ENCODE measurements at regions not wholly inside any gene's neighbourhood (a gene's known extent, or its start where the extent isn't known, plus 50 kb on each side); places are given as distances from the start of the nearest gene placed in this dataset.

DNA sequence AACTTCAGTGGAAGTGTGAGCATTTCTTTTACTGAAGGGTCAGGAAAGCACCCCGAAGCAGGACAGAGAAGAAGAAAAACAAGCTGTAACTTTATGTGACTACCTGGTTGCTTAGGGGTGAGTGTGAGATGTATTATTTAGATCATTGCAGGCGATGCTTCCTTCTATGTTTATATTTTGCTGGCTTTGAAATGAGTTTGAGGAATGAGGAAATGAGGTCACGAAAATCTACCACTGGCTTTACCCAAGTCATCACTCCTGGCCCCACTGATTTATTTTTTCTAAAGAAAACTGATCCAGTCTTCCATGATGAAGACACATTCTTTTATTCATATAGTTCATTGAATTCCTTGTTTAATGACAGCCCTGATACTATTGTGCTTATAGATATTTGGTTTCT is 716.6 kb upstream of the FZD8 start:
- TF ChIP-seq TAF1 (IDR thresholded peaks at IDR 0.05; ENCODE audit: low read depth, low read length) (no peak), POLR2AphosphoS5 (IDR thresholded peaks at IDR 0.05; ENCODE audit: low read depth, low read length) (no peak), POLR2A (IDR thresholded peaks at IDR 0.05; ENCODE audit: low read depth, low read length) (no peak), POU2F2 (IDR thresholded peaks at IDR 0.05; ENCODE audit: low read depth, low read length) (no peak), SPI1 (IDR thresholded peaks at IDR 0.05; ENCODE audit: low read depth, low read length) (no peak), PAX5 (IDR thresholded peaks at IDR 0.05; ENCODE audit: insufficient read depth, low read length, severe bottlenecking) (no peak)
- no peak for DNase-seq (ENCODE audit: insufficient read length, low spot score)
- no peak for FAIRE-seq

DNA sequence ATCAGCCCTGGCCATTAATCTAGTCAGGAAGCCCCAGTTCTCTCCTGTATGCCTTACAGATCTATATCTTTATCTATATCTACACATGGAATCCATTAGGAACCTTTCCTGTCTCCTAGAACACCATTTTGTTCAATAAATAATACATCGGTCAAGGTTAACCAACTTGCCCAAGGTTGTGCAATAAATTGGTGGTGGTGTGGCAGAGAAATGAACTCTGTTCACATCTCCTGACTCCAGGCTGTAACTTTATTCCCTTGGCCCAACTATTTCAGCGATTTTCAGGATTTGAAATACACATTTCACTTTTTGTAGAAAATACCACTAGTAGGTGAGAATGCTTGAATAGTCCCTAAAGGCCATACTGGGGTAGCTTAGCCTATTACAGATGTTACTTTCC is 712.5 kb upstream of the FZD8 start:
- DNase-seq (ENCODE audit: insufficient read length, low spot score) (no peak), FAIRE-seq (no peak)
- TF ChIP-seq SPI1 (IDR thresholded peaks at IDR 0.05; ENCODE audit: low read depth, low read length) (no peak), POLR2A (IDR thresholded peaks at IDR 0.05; ENCODE audit: low read depth, low read length) (no peak), TAF1 (IDR thresholded peaks at IDR 0.05; ENCODE audit: low read depth, low read length) (no peak), POLR2AphosphoS5 (IDR thresholded peaks at IDR 0.05; ENCODE audit: low read depth, low read length) (no peak), POU2F2 (IDR thresholded peaks at IDR 0.05; ENCODE audit: low read depth, low read length) (no peak), PAX5 (IDR thresholded peaks at IDR 0.05; ENCODE audit: insufficient read depth, low read length, severe bottlenecking) (no peak)

DNA sequence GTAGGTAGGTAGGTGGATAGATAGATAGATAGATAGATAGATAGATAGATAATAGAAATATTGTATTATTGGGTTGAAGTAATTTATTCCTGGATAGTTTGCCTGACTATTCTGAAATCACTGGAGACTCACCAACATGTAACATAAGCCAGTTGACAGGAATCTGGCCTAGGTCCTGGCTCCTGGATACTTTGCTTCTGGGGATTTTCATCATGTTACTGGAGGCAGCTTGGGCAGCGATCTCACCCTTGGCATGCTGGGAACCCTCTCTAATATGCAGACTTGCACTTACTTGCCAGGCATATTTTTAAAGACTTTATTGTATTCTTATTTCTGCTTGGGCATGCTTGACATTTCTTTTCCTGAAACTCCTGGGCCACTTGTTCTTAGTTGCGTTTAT is 709.1 kb upstream of the FZD8 start:
- no peak for TF ChIP-seq POLR2A (IDR thresholded peaks at IDR 0.05; ENCODE audit: low read depth, low read length)
- TF ChIP-seq POU2F2 (IDR thresholded peaks at IDR 0.05; ENCODE audit: low read depth, low read length) = no peak
- FAIRE-seq (no peak), DNase-seq (ENCODE audit: insufficient read length, low spot score) (no peak)

DNA sequence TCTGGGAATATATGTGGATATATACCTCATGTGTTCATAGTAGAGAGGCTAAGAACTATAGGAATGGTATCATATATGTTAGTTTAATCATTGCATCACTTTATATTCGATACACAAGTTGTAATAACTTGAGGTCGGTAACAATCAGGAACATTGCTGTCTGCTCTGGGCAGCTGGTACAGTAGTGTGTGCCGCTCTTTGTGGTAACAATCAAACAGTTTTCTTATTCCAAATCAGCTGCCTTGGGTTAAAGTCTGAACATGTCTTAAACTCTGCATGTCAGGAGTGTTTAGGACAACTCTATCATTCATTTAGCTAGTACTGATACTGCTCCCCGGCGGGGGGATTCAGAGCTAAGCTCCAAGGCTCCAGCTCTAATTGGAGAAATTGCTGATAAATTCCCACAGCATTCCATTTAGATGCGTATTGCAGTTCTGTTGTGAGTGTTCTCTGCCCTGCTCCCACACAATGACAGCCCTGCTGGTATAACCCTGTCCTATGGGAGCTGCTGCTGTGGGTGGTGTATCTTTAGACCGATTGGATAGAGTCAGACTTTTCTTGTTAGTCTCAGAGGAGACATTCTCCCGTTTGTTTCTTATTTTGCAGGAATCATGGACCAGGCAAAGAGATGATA is 707.5 kb upstream of the FZD8 start:
- no peak for TF ChIP-seq TAF1 (IDR thresholded peaks at IDR 0.05; ENCODE audit: low read depth, low read length)
- TF ChIP-seq SPI1 (IDR thresholded peaks at IDR 0.05; ENCODE audit: low read depth, low read length) = no peak
- TF ChIP-seq POLR2A (IDR thresholded peaks at IDR 0.05; ENCODE audit: low read depth, low read length) = no peak
- no peak for TF ChIP-seq POU2F2 (IDR thresholded peaks at IDR 0.05; ENCODE audit: low read depth, low read length)
- TF ChIP-seq PAX5 (IDR thresholded peaks at IDR 0.05; ENCODE audit: insufficient read depth, low read length, severe bottlenecking) = no peak
- no peak for TF ChIP-seq POLR2AphosphoS5 (IDR thresholded peaks at IDR 0.05; ENCODE audit: low read depth, low read length)
- no peak for FAIRE-seq
- no peak for DNase-seq (ENCODE audit: insufficient read length, low spot score)

DNA sequence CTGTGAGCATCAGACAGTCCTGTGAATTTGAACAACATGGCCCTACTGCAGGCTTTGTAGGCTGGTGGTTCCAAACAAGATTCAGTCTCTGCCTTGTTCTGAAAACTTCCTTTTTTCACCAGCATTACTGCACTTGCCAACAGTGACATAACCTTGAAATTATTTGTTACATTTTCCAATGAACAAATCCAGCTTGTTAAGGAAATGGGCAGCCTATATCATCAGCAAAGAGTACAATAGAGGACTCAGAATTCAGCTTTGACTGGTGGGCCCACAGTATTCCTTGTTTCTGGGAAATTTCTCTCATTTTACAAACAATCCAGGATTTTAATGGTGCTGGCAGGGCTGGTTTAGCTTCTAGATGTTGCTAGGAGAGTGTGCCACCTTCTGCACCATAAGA is 703.7 kb upstream of the FZD8 start:
- no peak for FAIRE-seq
- no peak for TF ChIP-seq PAX5 (IDR thresholded peaks at IDR 0.05; ENCODE audit: insufficient read depth, low read length, severe bottlenecking)
- no peak for TF ChIP-seq POU2F2 (IDR thresholded peaks at IDR 0.05; ENCODE audit: low read depth, low read length)
- TF ChIP-seq SPI1 (IDR thresholded peaks at IDR 0.05; ENCODE audit: low read depth, low read length) = no peak
- no peak for TF ChIP-seq POLR2AphosphoS5 (IDR thresholded peaks at IDR 0.05; ENCODE audit: low read depth, low read length)
- no peak for TF ChIP-seq TAF1 (IDR thresholded peaks at IDR 0.05; ENCODE audit: low read depth, low read length)
- no peak for TF ChIP-seq POLR2A (IDR thresholded peaks at IDR 0.05; ENCODE audit: low read depth, low read length)
- DNase-seq (ENCODE audit: insufficient read length, low spot score) = no peak

DNA sequence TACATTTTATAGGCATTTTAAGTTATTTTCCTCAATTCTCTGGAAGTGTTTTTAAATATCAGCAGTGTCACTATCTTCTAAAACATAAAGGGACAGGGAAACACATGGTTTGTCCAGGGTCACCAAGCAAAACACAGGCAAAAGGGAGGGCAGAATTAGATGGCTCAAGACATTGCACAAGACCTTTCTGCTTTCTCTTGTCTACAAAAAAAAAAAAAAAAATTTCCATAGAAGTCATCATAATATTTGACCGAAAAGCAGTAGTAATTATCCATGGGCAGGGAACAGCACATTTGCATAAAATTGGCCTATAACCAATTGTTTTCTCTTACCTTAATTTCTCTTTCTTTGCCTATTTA is 703.1 kb upstream of the FZD8 start:
- FAIRE-seq (no peak), DNase-seq (ENCODE audit: insufficient read length, low spot score) (no peak)
- TF ChIP-seq POU2F2 (IDR thresholded peaks at IDR 0.05; ENCODE audit: low read depth, low read length) = no peak
- no peak for TF ChIP-seq POLR2AphosphoS5 (IDR thresholded peaks at IDR 0.05; ENCODE audit: low read depth, low read length)
- no peak for TF ChIP-seq PAX5 (IDR thresholded peaks at IDR 0.05; ENCODE audit: insufficient read depth, low read length, severe bottlenecking)
- no peak for TF ChIP-seq POLR2A (IDR thresholded peaks at IDR 0.05; ENCODE audit: low read depth, low read length)
- TF ChIP-seq SPI1 (IDR thresholded peaks at IDR 0.05; ENCODE audit: low read depth, low read length) = no peak
- no peak for TF ChIP-seq TAF1 (IDR thresholded peaks at IDR 0.05; ENCODE audit: low read depth, low read length)

DNA sequence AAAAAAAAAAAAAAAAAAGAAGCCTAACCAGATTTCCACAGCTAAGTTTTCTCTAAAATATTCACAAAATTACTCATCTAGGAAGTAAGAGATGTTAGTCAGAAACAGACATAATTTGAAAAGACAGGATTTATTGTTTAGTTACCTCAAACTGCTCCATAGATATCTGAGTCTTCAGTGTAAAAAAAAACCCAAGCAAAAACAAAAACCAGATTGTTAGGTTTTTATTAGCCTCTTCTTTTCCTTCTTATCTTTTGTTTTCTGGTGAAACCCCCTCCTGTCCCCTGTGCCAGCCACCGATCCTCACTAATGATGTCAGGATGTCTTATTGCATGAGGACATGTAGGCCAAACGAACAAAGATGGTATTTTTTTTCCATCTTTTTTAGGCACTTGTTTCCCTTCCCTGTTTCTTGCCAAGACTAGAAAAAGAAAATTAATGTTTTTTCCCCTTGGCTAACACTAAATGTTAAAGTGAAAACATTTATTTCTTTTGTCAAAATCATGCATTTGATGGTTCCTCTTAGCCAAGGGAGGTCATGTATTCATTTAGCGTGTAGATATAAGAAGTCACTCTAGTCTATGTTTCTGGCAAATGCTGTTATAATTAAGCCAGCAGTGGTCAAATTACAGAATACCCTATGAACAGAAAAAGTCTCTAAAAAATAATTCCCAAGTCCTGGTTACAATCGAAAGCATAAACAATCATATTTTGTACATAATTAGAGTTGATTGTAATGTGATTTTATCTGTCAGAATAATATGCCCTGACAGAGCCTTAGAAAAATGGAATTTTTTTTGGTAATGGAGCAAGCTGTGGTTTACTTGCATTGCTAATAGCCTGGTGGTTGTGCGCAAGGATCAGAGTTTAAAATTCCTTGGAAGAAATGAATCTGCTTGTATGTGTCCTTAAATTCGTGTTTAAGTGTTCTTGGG is 702.4 kb upstream of the FZD8 start:
- no peak for TF ChIP-seq POLR2AphosphoS5 (IDR thresholded peaks at IDR 0.05; ENCODE audit: low read depth, low read length)
- no peak for TF ChIP-seq SPI1 (IDR thresholded peaks at IDR 0.05; ENCODE audit: low read depth, low read length)
- no peak for TF ChIP-seq POLR2A (IDR thresholded peaks at IDR 0.05; ENCODE audit: low read depth, low read length)
- TF ChIP-seq POU2F2 (IDR thresholded peaks at IDR 0.05; ENCODE audit: low read depth, low read length) = no peak
- FAIRE-seq (no peak), DNase-seq (ENCODE audit: insufficient read length, low spot score) (no peak)

DNA sequence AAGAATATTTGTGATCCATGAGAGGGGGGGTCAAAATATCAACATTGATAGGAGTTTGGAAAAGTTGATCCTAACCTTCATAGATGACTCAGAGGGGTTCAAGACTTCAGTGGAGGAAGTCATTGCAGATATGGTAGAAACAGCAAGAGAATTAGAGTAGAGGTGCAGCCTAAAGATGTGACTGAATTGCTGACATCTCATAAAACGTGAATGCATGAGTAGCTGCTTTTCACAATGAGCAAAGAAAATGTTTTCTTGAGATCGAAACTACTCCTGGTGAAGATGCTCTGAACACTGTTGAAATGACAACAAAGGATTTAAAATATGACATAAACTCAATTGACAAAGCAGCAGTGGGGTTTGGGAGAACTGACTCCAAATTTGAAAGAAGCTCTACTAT is 700.7 kb upstream of the FZD8 start:
- DNase-seq (ENCODE audit: insufficient read length, low spot score) (no peak), FAIRE-seq (no peak)
- TF ChIP-seq PAX5 (IDR thresholded peaks at IDR 0.05; ENCODE audit: insufficient read depth, low read length, severe bottlenecking) (no peak), TAF1 (IDR thresholded peaks at IDR 0.05; ENCODE audit: low read depth, low read length) (no peak), POU2F2 (IDR thresholded peaks at IDR 0.05; ENCODE audit: low read depth, low read length) (no peak), POLR2A (IDR thresholded peaks at IDR 0.05; ENCODE audit: low read depth, low read length) (no peak), SPI1 (IDR thresholded peaks at IDR 0.05; ENCODE audit: low read depth, low read length) (no peak), POLR2AphosphoS5 (IDR thresholded peaks at IDR 0.05; ENCODE audit: low read depth, low read length) (no peak)

DNA sequence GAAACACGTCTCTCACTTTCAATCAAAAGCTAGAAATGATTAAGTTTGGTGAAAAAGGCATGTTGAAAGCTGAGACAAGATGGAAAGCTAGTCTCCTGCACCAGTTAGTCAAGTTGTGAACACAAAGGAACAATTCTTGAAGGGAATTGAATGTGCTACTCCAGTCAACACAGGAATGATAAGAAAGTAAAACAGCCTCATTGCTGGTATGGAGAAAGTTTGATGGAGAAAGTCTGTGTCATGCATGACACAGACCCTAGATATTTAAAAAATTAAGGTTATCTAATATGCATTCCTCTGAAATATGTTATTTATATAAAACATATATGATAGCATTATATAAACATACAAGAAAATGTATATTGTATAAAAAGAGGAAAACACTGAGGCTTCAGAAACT is 699.4 kb upstream of the FZD8 start:
- no peak for FAIRE-seq
- TF ChIP-seq POU2F2 (IDR thresholded peaks at IDR 0.05; ENCODE audit: low read depth, low read length) (no peak), POLR2A (IDR thresholded peaks at IDR 0.05; ENCODE audit: low read depth, low read length) (no peak), TAF1 (IDR thresholded peaks at IDR 0.05; ENCODE audit: low read depth, low read length) (no peak), PAX5 (IDR thresholded peaks at IDR 0.05; ENCODE audit: insufficient read depth, low read length, severe bottlenecking) (no peak), SPI1 (IDR thresholded peaks at IDR 0.05; ENCODE audit: low read depth, low read length) (no peak)
- no peak for DNase-seq (ENCODE audit: insufficient read length, low spot score)

Data from GM12891 (cell line).